ENCODE measurements at regions not wholly inside any gene's neighbourhood (a gene's known extent, or its start where the extent isn't known, plus 50 kb on each side); places are given as distances from the start of the nearest gene placed in this dataset.

DNA sequence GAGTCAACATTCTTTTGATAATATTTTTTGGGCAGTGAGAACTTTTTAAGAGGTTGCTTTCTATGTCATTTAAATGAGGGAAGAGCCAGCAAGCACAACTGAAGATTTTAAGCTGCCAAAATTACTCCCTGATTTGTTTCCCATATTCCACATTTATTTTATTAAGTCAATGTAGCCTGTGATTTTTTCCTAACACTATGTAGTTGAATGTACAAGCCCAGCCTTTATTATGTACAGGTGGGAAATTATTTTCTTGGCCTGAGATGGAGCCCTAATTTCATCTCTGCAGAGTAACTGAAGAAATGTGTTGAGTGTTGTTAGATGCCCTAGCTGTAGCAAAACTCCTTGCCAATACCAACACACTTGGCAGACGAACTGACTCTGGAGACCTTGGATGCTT is 83.1 kb upstream of the MINDY3 start:
- TF ChIP-seq EP300 (IDR thresholded peaks at IDR 0.05; ENCODE audit: borderline replicate concordance in 1 of 2, control insufficient read depth in 1 of 2, low read depth in 2 of 2, low read length in 2 of 2) (no peak), ZNF274 (IDR thresholded peaks at IDR 0.05; ENCODE audit: insufficient read depth, insufficient read length) (no peak), EZH2 (IDR thresholded peaks at IDR 0.05; ENCODE audit: borderline replicate concordance, control insufficient read depth, low read depth, low read length) (no peak), CHD4 (IDR thresholded peaks at IDR 0.05) (no peak), TBL1XR1 (IDR thresholded peaks at IDR 0.05; ENCODE audit: low read depth, low read length) (no peak)
- TF ChIP-seq, protein P1, sequence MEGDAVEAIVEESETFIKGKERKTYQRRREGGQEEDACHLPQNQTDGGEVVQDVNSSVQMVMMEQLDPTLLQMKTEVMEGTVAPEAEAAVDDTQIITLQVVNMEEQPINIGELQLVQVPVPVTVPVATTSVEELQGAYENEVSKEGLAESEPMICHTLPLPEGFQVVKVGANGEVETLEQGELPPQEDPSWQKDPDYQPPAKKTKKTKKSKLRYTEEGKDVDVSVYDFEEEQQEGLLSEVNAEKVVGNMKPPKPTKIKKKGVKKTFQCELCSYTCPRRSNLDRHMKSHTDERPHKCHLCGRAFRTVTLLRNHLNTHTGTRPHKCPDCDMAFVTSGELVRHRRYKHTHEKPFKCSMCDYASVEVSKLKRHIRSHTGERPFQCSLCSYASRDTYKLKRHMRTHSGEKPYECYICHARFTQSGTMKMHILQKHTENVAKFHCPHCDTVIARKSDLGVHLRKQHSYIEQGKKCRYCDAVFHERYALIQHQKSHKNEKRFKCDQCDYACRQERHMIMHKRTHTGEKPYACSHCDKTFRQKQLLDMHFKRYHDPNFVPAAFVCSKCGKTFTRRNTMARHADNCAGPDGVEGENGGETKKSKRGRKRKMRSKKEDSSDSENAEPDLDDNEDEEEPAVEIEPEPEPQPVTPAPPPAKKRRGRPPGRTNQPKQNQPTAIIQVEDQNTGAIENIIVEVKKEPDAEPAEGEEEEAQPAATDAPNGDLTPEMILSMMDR (IDR thresholded peaks at IDR 0.05 in 2 of 3, conservative IDR thresholded peaks at IDR 0.05 in 1 of 3; ENCODE audit: control insufficient read depth in 2 of 3, extremely low read depth in 1 of 3, insufficient read depth in 1 of 3, low read depth in 3 of 3, low read length in 3 of 3) = no peak

Measured in GM12878 (cell line).